Retina (tissue), 1 donor: ENCODE measurements at regions not wholly inside any gene's neighbourhood (a gene's known extent, or its start where the extent isn't known, plus 50 kb on each side); places are given as distances from the start of the nearest gene placed in this dataset.

ENCODE experiments used
- DNase-seq: peaks from one replicate; pipeline ENCODE4 v3.0.0-alpha.2; 2016

DNA sequence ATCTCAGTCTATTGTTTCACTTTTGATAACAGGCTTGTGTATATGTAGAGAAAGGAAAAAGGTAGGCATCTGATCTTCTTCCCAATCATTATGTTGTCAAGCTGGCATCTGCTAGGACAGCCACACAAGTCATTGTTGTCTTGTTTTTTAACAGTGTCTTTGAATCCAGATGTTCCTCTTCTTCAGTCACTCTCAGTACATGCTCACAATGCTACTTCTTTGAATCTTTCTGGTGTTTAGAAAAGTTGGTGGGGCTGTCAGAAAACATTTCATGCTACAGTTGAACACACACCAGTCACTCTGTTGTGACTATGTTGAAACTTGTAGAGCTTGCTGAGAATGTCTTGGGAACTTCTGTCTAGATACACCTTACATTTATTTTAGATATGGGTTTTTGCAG lies 1231.4 kb upstream of the MIR17HG start:
- no peak for DNase-seq

DNA sequence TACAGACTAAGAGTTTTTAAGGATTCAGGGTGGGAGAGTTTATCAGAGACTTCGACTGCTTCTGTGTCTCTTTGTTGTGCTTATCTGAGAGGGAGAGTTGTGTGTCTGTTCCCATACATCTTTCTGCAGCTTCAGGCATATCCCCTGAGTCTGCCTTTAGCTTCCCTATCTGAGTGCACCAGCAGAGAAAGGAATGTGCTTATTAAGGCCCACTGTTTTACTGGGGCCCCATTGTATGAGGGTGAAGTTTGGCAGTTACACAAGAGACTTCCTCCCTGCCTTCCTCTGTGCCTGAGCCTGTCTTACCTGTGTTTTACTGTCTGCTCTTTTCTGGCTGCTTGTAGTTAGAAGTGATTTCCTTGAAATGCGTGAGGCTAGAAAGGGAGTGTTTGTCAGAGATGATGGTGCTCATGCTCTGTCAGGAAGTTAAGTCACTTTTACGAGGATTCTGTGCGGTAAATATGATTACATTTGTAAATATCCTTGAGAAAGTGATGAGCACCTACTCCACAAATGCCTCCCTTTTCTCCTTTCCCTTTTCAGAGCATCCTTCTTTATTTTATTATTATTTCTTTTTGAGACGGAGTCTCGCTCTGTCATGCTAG lies 1228.9 kb upstream of the MIR17HG start:
- no peak for DNase-seq

DNA sequence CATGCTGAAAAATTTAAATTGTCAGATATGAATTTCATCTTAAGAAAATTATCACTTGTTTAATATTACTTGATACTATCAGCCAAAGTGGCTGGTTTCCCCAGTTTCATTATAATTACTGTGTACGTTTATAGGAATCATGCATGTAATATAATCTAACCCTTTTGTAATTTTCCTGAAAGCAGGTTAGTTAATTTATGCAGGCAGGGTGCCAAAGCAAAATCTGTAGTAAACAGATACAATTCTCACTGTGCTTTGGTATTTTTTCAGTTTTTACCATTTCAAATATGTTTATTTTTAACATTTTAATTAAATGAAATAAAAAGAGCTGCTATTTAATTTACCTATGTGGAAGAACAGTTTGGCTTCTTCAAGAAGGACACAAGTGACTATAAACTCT lies 1227.5 kb upstream of the MIR17HG start:
- no peak for DNase-seq

DNA sequence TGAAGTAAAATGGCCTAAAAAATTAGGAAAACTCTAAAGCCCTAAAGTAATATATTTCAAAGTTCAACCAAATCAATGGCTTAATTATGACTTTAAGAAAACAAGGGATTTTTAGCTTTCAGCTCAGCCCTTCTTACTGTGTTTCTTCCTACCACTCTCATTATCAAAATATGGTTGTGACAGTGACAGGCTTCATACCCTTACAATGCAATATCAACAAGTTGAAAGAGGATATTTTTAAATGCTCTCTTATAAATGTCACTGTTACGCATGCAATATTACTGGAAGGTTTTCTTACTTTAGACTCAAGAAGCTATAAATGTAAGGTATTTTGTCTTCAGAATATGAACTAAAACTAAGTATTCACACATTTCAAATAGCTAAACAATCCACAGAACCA lies 1225.7 kb upstream of the MIR17HG start:
- no peak for DNase-seq

DNA sequence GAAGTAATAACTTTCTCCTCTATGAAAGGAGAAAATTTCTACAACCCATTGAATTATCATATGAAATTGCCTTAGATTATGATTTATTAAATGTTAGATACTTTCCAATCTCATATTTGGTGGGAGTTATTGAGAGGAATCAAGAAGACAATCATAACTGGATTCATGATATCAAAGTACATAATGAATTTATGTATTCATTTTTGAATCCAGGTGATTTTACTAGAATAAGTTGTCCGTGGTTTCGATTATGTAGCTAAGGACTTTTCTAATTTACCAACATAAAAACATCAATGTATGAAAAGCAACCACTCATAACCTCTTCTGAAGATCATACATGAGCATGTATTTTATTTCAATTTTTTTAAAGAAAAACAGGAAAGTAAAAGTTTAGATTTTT lies 1225.0 kb upstream of the MIR17HG start:
- no peak for DNase-seq

DNA sequence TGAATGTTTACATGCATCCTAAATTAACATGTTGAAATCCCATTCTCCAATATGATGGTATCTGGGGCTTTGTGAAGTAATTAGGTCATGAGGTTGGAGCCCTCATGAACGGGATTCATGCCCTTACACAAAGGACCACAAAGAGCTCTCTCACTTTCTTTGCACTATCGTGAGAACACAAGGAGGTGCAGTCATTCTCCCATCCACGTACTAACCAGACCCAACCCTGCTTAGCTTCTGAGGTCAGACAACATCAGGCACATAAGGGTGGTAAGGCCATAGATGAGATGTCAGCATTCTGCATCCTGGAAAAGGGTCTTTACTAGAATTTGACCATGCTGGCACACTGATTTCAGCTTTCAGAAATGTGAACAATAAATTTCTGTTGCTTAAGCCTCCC lies 1211.9 kb upstream of the MIR17HG start:
- DNase-seq, result no peak

DNA sequence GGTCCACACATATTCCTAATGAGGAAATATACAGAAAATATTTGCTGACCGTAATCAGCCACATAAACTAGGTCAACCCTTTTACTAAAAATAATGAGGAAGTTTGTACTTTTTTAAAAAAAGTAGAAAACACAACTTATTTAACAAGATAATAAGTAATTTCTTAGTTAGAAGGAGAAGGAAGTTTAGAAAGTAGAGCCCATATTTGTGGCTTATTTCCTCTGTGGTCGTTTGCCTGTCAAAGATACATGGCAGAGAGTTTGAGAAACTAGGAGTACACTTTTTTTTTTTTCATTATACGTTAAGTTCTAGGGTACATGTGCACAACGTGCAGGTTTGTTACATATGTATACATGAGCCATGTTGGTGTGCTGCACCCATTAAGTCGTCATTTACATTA lies 1205.2 kb upstream of the MIR17HG start:
- DNase-seq, result no peak

DNA sequence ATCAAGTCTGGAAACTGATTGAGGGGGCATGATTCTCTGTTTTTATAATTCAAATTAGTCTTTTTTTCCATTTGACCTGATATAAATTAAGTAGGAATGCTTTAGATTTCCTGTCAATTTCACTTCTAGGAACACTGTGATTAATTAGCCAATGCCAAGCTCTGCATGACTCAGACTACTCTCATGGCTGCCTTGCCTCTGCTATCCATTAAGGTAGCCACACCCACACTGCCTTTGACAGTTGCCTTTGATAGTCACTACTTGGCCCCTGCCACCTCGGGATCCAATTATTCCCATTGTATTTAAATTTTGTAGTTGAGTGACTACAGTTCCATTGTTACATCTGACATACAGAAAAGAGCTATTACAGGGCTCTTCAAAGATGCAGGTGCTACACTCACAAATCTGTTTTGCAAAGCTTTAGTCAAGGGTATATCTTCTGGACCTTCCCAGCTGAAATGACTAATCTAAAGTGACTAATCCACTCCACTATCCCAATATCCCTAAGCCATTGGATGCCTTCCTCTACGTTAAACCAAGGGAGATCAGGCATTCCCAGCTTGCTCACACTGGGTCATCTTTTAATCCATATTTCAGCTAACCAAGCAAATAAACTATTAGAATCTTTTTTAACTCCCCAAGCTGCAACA lies 1193.1 kb upstream of the MIR17HG start:
- no peak for DNase-seq

DNA sequence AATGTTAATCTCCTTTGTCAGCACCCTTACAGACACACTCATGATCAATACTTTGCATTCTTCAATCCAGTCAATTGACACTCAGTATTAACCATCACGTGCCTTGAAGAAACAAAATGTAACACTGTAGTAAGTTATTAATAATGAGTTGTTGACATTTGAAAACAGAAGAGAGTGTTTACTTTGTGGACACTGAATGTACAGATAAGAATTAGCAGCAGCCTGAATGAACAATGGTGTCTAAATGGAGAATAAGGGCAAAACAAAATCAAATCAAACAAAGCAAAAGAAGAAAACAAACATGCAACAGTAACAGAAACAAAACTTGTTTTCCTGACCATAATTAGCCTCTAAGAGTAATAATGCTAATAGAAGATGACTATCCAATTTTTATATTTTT lies 1191.1 kb upstream of the MIR17HG start:
- DNase-seq, result no peak

DNA sequence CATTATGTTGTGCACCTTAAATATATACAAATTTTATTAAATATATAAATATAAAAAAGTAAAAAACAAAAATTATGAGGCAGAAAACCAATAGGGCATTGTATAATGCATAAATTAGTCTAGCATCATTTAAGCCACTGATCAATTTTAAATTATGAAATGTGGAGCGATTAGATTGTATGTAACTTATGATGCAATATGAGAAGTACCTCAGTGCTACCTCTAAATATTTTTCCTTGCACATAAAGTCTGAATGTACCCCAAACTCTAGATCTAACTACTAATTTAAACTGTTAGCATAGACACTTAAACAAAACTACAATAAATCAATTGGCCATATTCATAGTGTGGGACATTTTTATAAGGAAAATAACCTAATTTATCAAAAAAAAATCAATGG lies 1178.5 kb upstream of the MIR17HG start:
- no peak for DNase-seq

DNA sequence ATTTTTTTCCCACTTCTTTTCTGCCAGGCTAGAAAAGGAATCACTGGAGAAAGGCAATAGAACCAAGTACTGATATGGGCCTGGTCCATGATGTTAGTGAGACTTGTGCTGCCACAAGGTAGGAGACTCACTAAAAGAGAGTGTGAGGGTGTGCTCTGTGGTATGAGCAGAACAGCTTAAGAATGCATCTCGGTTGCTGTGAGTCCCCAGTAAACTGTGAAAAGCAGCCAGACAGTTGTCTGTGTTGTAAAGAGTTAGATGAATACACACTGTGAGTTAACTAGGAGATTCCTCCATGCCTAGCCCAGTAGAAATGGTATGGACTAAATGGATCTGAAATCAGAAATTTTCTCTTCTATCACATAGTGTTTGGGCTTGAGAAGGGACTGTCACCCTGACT lies 1177.3 kb upstream of the MIR17HG start:
- DNase-seq, result no peak

DNA sequence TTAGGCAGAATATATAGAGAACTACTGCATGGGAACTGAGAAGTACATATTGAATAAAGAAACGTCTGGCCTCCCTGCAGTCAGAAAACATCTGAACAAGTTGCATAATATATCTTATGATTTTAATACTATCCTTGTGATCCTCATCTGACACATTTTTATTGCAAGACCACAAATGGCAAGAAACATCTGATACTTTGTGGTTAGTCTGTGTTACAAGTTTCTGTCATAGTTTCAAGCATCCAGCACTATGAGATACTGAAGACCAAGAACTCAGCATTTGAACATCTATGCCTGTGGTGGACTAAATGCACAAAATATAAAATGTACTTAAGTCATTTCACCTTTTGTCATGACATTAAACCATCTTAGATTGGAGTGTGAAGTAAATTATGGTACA lies 1175.8 kb upstream of the MIR17HG start:
- DNase-seq, result no peak

DNA sequence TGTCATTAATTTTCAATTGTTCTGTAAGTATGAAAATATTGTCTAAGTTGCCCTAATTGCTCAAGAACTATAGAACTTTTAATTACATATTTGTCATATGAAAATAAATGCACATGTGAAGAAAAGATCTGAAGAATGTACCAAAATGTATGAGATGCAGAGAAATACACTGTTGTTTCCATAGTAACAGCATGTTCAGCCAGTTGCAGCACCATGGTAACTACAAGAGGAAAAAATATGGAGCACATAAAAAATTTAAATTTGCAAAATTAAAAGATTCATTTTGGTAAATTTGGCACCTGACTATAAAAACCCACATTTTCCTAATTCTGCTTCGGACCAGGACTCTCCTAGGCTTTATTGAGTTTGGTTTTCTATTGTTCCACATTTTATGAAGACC lies 1170.0 kb upstream of the MIR17HG start:
- DNase-seq, result no peak

DNA sequence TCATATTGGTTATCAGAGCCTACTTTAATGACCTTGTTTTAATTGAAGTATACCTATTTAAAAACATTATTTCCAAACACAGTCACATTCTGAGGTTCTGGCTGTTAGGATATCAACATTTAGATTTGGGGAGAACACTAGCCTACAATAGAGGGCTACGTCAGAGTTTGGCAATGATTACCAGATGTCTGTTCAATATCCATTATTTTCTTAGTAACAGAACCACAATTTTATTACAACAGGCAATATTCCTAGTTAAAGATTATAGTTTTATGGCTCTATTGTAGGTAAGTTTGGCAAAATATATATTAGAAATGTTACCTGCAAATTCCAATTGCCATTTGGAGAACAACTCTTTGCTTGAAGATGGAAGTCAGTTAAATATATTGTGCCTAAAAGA lies 1163.1 kb upstream of the MIR17HG start:
- no peak for DNase-seq

DNA sequence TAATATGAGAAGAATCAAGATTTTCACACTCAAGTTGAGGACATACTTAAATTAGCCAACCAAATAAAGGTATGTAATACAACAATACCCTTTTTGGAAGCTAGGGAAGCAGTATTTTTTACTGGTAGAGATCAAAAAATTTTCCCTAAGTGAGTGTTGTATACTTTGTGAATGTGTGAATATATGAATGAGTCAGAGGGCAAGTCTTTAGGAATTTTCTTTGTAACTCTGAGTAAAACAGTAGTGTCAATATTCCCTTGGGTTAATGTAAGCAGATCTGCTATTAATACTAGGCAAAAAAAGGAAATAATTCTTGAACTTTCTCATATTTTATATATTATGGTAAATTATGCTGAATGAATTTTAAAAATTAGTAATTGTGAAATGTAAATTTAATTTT lies 1161.8 kb upstream of the MIR17HG start:
- no peak for DNase-seq

DNA sequence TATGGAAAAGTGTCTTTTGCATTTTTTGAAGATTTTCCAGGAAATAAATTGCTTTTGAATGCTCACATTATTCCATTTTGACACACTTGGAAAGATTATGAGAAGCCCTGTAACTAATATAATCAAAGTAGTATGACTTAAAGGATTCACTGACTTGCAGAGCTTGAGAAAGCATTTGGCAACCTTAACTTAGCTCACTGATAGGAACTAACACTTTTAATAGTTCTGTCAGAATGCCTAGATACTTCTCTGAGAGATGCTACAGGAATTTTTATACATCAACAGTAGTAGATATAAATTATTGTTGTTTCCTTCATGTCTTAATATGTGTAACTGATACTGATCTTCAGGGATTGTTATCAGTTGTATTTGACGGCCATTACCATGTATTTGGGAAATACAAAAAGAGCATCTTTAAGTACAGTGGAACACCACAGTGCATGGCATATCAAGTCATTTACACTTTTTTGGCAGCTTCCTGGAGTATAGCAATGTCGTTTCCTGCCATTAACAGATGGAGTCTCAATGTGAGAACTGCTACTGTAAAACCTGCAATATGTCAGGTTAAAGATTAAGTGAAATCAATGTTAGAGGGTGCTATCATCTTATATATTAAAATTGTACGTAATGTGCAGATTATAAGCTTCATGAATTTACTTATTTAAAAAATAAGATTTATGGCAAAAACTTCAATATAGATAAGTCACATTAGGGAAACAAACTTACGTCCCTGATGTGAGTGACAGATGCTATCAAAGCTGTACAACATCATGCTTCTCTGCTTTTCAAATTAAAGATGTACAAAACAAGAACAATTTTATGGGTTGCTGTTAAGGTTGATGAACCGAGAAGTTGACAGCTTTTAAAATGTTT lies 1159.8 kb upstream of the MIR17HG start:
- DNase-seq, result no peak

DNA sequence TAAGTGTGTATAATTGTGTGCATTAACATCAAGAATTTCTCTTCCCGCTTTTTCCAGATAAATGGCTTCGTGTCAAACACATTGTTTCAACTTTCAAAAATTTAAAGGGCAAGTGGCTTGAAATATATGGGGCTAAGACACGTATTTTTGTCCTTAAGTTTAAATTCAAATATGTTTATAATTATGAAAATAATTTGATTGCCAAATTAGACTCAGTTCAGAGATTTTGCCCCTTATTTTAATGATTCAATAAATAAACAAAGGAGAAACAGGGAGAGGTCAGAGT lies 1159.2 kb upstream of the MIR17HG start:
- no peak for DNase-seq

DNA sequence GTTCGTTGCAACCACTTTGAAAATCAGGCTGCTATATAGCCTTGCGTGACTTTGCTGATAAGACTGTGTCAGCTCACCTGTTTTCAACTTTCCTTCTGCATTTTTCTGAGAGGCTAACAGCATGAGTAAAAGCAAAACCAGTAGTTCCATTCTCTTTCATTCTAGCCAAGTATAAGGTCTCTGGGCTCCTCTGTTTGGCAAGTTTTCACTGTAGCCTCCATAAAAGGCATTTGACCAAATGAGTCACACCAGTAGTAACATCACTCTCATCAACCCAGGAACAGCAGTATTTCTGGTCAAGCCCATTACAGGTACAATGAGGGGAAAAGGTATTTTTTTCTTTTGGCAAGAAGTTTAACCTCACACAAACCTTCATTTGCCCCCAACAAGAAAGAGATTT lies 1149.8 kb upstream of the MIR17HG start:
- no peak for DNase-seq

DNA sequence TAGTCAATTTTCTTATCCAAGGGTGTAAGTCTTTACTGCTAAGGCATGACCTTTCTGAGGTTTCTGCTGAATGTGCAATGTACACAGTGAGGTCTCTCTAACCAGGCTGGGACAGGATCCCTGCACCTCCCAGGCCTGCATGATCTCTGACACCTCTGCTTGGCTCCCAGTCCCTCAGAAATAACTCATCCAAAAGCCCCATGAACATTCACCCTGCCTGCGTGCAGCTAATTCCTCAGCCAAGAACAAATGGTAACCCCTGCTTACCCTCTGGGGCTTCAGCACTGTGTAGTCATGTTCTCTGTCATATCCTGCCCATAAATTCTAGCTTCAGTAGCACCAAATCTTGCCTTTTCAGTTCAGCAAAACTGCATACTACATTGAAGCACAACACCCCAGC lies 1146.3 kb upstream of the MIR17HG start:
- no peak for DNase-seq

DNA sequence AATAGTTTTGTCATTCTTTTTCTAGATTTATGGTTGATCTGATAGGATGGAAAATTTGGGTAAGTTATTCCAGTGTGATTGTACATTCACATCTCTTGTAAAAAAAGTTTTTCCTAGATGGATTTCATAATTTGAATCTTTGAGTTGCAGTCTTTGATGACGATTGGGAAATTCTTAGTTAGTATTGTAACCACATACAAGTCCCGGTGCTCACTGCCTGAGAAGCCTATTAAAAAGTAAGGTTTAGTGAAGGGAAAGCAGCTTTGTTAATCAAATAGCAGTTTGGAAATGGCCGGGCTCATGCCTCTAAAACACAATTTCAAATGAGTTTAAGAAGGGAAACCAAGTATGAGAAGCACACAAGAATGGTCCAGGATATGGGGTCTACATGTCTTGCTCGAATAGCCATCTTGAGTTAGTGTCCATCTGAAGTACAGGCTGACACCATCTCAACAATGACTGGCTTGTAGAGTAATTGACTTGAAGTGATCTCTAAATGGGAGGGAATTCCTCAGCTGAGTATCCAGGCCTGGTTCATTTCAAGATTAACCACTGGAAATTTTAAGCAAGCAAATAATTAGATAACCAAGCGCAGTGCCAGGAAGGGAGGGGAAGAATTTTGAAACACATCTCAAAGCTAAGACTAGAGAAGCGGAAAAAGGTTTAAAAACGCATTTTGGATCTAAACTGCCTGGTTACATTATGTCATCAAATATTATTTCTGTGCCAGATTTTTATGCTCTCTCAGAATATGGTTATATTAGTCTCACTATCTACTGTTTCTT lies 1145.6 kb upstream of the MIR17HG start:
- no peak for DNase-seq

DNA sequence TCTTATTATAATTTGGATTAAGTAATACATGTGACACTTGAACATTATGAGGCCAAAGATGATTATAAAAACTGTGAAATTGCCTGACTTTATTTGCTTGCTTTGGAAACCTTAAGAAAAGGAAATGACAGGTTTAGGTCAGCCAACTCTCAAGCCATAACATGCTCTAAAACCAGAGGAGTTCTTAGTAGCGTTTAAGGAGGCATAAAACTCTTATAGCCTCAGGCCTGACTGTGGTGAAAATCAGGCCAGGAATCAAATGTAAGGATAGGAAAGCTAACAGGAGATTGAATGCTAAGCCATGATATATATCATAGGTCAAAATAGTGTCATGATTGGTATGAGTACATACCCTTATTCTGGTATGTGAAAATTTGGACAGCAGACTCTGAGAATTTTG lies 1142.4 kb upstream of the MIR17HG start:
- DNase-seq, result no peak

DNA sequence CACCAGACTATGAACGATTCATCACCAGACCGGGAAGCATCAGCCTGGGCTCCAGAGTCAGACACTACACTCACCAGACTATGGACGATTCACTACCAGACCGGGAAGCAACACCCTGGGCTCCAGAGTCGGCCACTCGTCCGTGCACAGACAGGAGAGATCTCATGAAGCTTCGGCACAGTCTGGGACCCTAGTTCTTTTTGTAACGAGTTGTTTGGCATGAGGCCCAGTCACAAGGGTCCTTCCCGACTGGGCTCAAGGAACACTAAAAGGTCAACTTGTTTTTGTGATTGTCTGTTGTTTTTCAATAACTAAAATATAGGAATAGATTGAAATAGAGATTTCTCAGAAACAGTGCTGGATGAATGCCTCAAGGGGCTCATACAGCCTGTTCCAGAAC lies 1141.6 kb upstream of the MIR17HG start:
- DNase-seq, result no peak

DNA sequence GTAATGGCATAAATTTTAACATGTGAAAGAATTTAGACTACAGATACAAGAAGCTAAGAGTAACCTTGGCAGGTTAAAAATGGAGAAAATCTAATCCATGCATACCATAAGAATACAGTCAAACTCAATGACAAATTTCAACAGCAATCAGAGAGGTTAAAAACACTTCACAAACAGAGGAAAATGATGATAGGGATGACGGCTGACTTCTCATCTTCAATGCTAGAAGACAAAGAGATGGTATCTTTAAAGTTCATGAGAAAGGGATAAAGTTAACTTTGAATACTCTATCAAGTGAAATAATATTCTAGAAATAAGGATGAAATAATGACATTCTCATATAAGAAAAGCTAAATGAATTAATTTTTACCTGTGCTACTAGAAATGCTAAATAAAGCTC lies 1130.2 kb upstream of the MIR17HG start:
- DNase-seq, result no peak

DNA sequence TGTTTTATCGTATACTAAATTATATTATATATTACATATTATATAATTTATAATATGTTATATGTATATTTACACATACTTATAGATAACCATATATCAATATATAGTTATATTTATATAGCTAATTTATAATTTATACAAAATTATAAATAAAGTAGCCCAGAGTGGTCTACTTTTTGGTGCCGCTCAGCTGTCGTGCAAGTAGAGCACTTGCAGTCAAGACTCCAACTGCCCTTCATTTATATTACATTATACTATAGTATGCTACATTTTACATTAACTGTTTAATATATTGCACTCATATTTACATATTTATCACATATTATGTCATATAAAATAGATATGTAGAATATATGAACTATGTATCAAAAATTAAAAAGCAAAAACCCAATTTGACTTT lies 1124.7 kb upstream of the MIR17HG start:
- DNase-seq, result no peak
